ENCODE measurements at regions not wholly inside any gene's neighbourhood (a gene's known extent, or its start where the extent isn't known, plus 50 kb on each side); places are given as distances from the start of the nearest gene placed in this dataset.

DNA sequence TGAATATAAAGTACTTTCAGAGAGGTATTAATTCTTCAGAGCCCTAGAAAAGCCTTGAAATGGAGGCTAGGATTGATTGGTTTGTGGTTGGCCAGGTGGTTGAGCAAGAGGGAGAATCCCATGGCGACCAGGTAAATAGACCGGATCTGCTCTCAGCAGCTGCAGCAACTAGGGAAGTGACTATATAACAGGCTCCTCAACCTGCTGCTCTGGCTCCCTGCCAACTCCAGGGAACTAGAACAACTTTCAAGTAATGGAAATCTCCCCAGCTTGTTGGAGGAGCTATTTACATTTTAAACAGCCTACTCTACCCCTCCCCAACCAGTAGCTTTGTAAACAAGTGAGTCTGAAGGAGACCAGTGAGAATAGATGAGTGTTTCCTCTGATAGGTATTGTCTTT, 121.8 kb upstream of the CADM2 start:
- DNase-seq, result no peak
- no peaks in the 10 kb centered on the region for H3K4me1 ChIP-seq
- H3K9me3 ChIP-seq, result no peaks in the 10 kb centered on the region
- H3K27me3 ChIP-seq, result no peaks in the 10 kb centered on the region
- H3K27ac ChIP-seq, result no peak overlapping the region
- no peak overlapping the region for H3K4me3 ChIP-seq
- no peaks in the 10 kb centered on the region for H3K36me3 ChIP-seq
- TF ChIP-seq POLR2A (IDR thresholded peaks at IDR 0.05), result no peak
- TF ChIP-seq, protein P1, sequence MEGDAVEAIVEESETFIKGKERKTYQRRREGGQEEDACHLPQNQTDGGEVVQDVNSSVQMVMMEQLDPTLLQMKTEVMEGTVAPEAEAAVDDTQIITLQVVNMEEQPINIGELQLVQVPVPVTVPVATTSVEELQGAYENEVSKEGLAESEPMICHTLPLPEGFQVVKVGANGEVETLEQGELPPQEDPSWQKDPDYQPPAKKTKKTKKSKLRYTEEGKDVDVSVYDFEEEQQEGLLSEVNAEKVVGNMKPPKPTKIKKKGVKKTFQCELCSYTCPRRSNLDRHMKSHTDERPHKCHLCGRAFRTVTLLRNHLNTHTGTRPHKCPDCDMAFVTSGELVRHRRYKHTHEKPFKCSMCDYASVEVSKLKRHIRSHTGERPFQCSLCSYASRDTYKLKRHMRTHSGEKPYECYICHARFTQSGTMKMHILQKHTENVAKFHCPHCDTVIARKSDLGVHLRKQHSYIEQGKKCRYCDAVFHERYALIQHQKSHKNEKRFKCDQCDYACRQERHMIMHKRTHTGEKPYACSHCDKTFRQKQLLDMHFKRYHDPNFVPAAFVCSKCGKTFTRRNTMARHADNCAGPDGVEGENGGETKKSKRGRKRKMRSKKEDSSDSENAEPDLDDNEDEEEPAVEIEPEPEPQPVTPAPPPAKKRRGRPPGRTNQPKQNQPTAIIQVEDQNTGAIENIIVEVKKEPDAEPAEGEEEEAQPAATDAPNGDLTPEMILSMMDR (IDR thresholded peaks at IDR 0.05), result no peak

DNA sequence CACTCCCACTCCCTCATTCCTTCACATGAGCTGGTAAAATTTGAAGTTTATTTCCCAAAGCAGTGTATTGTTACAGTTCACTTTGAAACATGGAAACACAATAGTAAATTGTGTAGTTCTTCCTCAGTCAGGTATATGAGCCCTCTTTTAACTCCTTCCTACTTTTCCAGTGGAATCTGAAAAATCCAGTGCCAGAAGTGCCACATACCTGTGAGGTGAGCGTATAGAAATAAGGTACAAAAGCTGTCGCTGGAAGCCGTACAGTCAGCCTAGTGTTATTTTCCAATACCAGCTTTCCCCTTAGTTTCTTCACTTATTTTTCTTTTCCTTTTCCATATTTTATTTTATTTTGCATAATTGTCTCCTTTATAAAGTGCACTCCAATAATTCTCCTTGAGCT, 81.7 kb upstream of the CADM2 start:
- Histone ChIP-seq H3K4me3 (no peak overlapping the region), H3K27me3 (no peaks in the 10 kb centered on the region), H3K9me3 (no peaks in the 10 kb centered on the region), H3K27ac (no peak overlapping the region), H3K36me3 (no peaks in the 10 kb centered on the region), H3K4me1 (no peaks in the 10 kb centered on the region)
- DNase-seq, result no peak
- TF ChIP-seq POLR2A (IDR thresholded peaks at IDR 0.05), result no peak
- TF ChIP-seq, protein P1 (IDR thresholded peaks at IDR 0.05), result no peak

DNA sequence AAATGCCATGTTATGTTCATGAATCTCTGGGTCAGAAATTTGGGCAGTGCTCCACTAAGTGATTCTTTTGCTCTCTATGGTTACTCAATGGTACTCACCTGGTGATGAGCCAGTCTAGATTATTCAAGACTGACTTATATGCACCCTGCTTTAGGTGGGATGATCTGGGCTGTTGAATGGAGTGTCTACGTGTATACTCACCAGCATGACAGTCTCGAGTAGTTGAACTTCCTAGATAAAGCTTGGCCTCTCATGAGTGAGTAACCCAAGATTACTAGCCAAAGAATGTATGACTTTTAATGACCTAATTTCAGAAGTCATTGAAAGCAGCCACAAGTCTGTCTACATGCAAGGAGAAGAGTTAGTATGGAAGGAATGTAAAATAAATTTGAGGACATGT, 77.5 kb upstream of the CADM2 start:
- Histone ChIP-seq H3K4me1 (no peaks in the 10 kb centered on the region), H3K4me3 (no peak overlapping the region), H3K36me3 (no peaks in the 10 kb centered on the region), H3K27me3 (no peaks in the 10 kb centered on the region), H3K27ac (no peak overlapping the region), H3K9me3 (no peaks in the 10 kb centered on the region)
- DNase-seq, result no peak
- TF ChIP-seq, protein P1 (IDR thresholded peaks at IDR 0.05), result no peak

DNA sequence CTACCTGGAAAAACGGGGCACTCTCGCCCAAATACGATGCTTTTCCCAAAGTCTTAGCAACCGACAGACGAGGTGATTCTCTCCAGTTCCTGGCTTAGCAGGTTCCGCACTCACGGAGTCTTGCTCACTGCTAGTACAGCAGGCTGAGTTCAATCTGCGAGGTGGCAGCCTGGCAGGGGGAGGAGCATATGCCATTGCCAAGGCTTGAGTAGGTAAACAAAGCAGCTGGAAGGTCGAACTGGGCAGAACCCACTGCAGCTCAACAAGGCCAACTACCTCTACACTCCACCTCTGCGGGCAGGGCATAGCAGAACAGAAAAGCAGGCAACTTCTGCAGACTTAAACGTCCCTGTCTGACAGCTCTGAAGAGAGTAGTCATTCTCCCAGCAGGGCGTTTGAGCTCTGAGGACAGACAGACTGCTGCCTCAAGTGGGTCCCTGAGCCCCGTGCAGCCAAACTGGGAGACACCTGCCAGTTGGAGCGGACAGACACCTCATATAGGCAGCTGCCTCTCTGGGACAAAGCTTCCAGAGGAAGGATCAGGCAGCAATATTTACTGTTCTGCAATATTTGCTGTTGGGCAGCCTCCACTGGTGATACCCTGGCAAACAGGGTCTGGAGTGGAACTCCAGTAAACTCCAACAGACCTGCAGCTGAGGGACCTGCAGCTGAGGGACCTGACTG, 73.4 kb upstream of the CADM2 start:
- H3K4me1 ChIP-seq, result no peaks in the 10 kb centered on the region
- H3K36me3 ChIP-seq, result no peaks in the 10 kb centered on the region
- DNase-seq, result no peak
- H3K9me3 ChIP-seq, result no peaks in the 10 kb centered on the region
- H3K27me3 ChIP-seq, result no peaks in the 10 kb centered on the region
- H3K27ac ChIP-seq, result no peak overlapping the region
- H3K4me3 ChIP-seq, result no peak overlapping the region
- no peak for TF ChIP-seq POLR2A (IDR thresholded peaks at IDR 0.05)
- TF ChIP-seq, protein P1 (IDR thresholded peaks at IDR 0.05), result no peak

GRCh38 chr3:84891851-84892250, 66.9 kb upstream of the CADM2 start:
- H3K4me3 ChIP-seq, result no peak overlapping the region
- no peaks in the 10 kb centered on the region for H3K4me1 ChIP-seq
- TF ChIP-seq, protein P1 (IDR thresholded peaks at IDR 0.05), result no peak
- no peak for TF ChIP-seq POLR2A (IDR thresholded peaks at IDR 0.05)
- H3K36me3 ChIP-seq, result no peaks in the 10 kb centered on the region
- H3K27ac ChIP-seq, result no peak overlapping the region
- no peaks in the 10 kb centered on the region for H3K9me3 ChIP-seq
- DNase-seq, result no peak
- H3K27me3 ChIP-seq, result no peaks in the 10 kb centered on the region

DNA sequence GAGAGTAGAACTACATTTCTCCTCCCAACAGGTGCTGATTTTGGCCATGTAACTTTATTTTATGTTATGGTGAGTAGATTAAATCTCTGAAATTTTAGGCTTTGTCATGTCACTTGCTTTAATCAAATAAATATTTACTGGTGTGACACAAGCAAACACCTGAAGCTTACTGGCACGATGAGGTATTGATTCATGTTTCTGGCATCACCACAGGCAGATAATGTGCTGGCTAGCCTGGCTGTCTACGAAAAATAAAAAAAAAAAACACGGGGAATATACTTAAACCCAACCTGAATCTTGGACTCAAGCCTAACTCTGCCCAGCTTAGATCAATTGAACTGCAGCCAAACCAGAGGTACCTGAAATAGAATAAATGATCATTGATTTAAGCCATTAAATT, 65.6 kb upstream of the CADM2 start:
- TF ChIP-seq, protein P1 (IDR thresholded peaks at IDR 0.05), result no peak
- no peak for TF ChIP-seq POLR2A (IDR thresholded peaks at IDR 0.05)
- DNase-seq, result no peak
- Histone ChIP-seq H3K27me3 (no peaks in the 10 kb centered on the region), H3K9me3 (no peaks in the 10 kb centered on the region), H3K4me1 (no peaks in the 10 kb centered on the region), H3K36me3 (no peaks in the 10 kb centered on the region), H3K4me3 (no peak overlapping the region), H3K27ac (no peak overlapping the region)

Data from Peyer's patch (tissue), 4 donors.